HepG2 (cell line): ENCODE measurements at regions not wholly inside any gene's neighbourhood (a gene's known extent, or its start where the extent isn't known, plus 50 kb on each side); places are given as distances from the start of the nearest gene placed in this dataset.

ENCODE experiments used
- CTCF ChIP-seq: sonication (generic); formaldehyde crosslinking; IDR thresholded peaks from 2 replicates; pipeline ENCODE4 v1.5.0; 2020; ENCODE audit warnings: mild to moderate bottlenecking, missing genetic modification reagents, moderate library complexity
- FLYWCH1 ChIP-seq: sonication (generic); formaldehyde crosslinking; IDR thresholded peaks from 2 replicates; pipeline ENCODE4 v1.8.1; 2023; ENCODE audit warnings: mild to moderate bottlenecking, missing genetic modification reagents
- FUBP1 ChIP-seq: sonication (generic); formaldehyde crosslinking; IDR thresholded peaks from 2 replicates; pipeline ENCODE4 v1.5.1; 2020; ENCODE audit warnings: missing genetic modification reagents, mild to moderate bottlenecking, borderline replicate concordance
- HMGXB4 ChIP-seq, 2 experiments: sonication (generic) in 1 of 2; formaldehyde crosslinking in 1 of 2; IDR thresholded peaks; 2 replicates each; pipeline versions ENCODE4 v1.4.0 to v1.6.1; 2018 to 2020; ENCODE audit warnings: missing genetic modification reagents in 2 of 2, borderline replicate concordance in 1 of 2, low read depth in 1 of 2, mild to moderate bottlenecking in 1 of 2, missing biosample characterization in 1 of 2
- POLR2AphosphoS5 ChIP-seq: IDR thresholded peaks from 2 replicates; pipeline ENCODE4 v1.6.1; 2012; ENCODE audit warnings: low read depth, low read length
- SMAD1 ChIP-seq: sonication (generic); formaldehyde crosslinking; IDR thresholded peaks from 2 replicates; pipeline ENCODE4 v1.4.0; 2020; ENCODE audit warnings: missing genetic modification reagents, low read depth, mild to moderate bottlenecking, borderline replicate concordance
- ZNF407 ChIP-seq: sonication (generic); formaldehyde crosslinking; IDR thresholded peaks from one replicate; pipeline ENCODE4 v1.5.1; 2020; ENCODE audit warnings: mild to moderate bottlenecking, missing genetic modification reagents; ENCODE audit errors: not compliant biosample characterization
- ZNF580 ChIP-seq: IDR thresholded peaks from 2 replicates; pipeline ENCODE4 v1.6.1; 2016; ENCODE audit warnings: low read depth, borderline replicate concordance
- TF ChIP-seq, protein P1 (sequence below): sonication (generic); formaldehyde crosslinking; IDR thresholded peaks from 2 replicates; pipeline ENCODE4 v1.4.0; 2020; ENCODE audit warnings: missing genetic modification reagents, low read depth, mild to moderate bottlenecking, borderline replicate concordance

GRCh38 chr11:25377466-25377865, 880.6 kb downstream of the LUZP2 start:
- TF ChIP-seq, protein P1, sequence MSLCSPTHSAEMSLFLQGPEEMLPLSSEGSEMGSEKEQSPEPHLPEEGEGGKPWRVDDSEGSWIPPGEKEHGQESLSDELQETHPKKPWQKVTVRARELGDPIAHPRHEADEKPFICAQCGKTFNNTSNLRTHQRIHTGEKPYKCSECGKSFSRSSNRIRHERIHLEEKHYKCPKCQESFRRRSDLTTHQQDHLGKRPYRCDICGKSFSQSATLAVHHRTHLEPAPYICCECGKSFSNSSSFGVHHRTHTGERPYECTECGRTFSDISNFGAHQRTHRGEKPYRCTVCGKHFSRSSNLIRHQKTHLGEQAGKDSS (CRISPR knock-in tag) = no peak
- TF ChIP-seq POLR2AphosphoS5 (no peak), HMGXB4 (CRISPR knock-in tag; IDR thresholded peaks at IDR 0.05; ENCODE audit: borderline replicate concordance in 1 of 2, low read depth in 1 of 2) (no peak), ZNF580 (CRISPR knock-in tag) (no peak), FUBP1 (CRISPR knock-in tag) (no peak), SMAD1 (CRISPR knock-in tag) (no peak), CTCF (CRISPR knock-in tag) (no peak), FLYWCH1 (no peak), ZNF407 (CRISPR knock-in tag) (no peak)
